B cell (primary cell): ENCODE measurements at regions not wholly inside any gene's neighbourhood (a gene's known extent, or its start where the extent isn't known, plus 50 kb on each side); places are given as distances from the start of the nearest gene placed in this dataset.
"Not testable (repeated sequence)": the region's sequence is repeated elsewhere in the genome, so short reads cannot be mapped to it uniquely, and the experiment has no call there.

Source experiments
- ATAC-seq: fragments of 200-7000 bp; cut with Tn5 transposase; one replicate; pipeline ENCODE4 v1.10.0; 2021; ENCODE audit warnings: low read depth, mild to moderate bottlenecking, moderate number of reproducible peaks, moderate library complexity
- CTCF ChIA-PET: fragments of 350-600 bp; sonication (Branson Sonifier 250); formaldehyde crosslinking; loops from one replicate; lab custom pipeline; 2021; ENCODE audit warnings: antibody characterized with exemption, inconsistent platforms; lab: Charles Lee
- POLR2A ChIA-PET: fragments of 350-600 bp; sonication (Branson Sonifier 250); formaldehyde crosslinking; loops from one replicate; lab custom pipeline; 2021; ENCODE audit warnings: antibody characterized with exemption; lab: Charles Lee
- DNase-seq: peaks from one replicate; pipeline ENCODE4 v3.0.0; 2013
- H2AFZ ChIP-seq: 2 replicates; pipeline ENCODE4 v1.6.1; 2012; ENCODE audit warnings: mild to moderate bottlenecking, low read depth, low read length; ENCODE audit not compliant: insufficient read depth, poor library complexity, severe bottlenecking
- H3K27ac ChIP-seq, 2 donors: 1 replicate in 1 of 2; 2 replicates in 1 of 2; pipeline ENCODE4 v1.5.1; 2012 to 2013; ENCODE audit warnings: low read length in 2 of 2, mild to moderate bottlenecking in 2 of 2, moderate library complexity in 1 of 2
- H3K27me3 ChIP-seq, 4 experiments: fragments of 200-600 bp in 1 of 4; sonication (generic) in 1 of 4; replicated peaks in 1 of 4; 1 replicate in 2 of 4; 2 replicates in 2 of 4; pipeline versions ENCODE4 v1.6.1 to v1.7.0; 2013 to 2016; ENCODE audit warnings: low read length in 3 of 4, mild to moderate bottlenecking in 2 of 4, mixed read lengths in 1 of 4, moderate library complexity in 1 of 4; ENCODE audit not compliant: insufficient read depth in 4 of 4, control insufficient read depth in 3 of 4; ENCODE audit errors: control extremely low read depth in 1 of 4
- H3K36me3 ChIP-seq, 2 experiments: replicated peaks in 1 of 2; 1 replicate in 1 of 2; 2 replicates in 1 of 2; pipeline versions ENCODE4 v1.6.1 to v1.7.1; 2013; ENCODE audit warnings: low read length in 1 of 2; ENCODE audit not compliant: insufficient read depth in 2 of 2, control insufficient read depth in 1 of 2; ENCODE audit errors: control extremely low read depth in 1 of 2, extremely low read depth in 1 of 2
- H3K4me1 ChIP-seq, 2 donors: fragments of 200-600 bp in 1 of 2; sonication (generic) in 1 of 2; 1 replicate in 1 of 2; 2 replicates in 1 of 2; pipeline versions ENCODE4 v1.5.1 to v1.6.1; 2013 to 2017; ENCODE audit warnings: low read length in 2 of 2; ENCODE audit not compliant: control insufficient read depth in 2 of 2, insufficient read depth in 2 of 2
- H3K4me2 ChIP-seq: replicated peaks from 2 replicates; pipeline ENCODE3; 2012; ENCODE audit warnings: mild to moderate bottlenecking, low read depth, low read length; ENCODE audit not compliant: poor library complexity, severe bottlenecking
- H3K4me3 ChIP-seq, 5 experiments: fragments of 200-600 bp in 1 of 5; sonication (generic) in 1 of 5; 1 replicate in 3 of 5; 2 replicates in 2 of 5; pipeline versions ENCODE4 v1.5.1 to v1.7.0; 2011 to 2016; ENCODE audit warnings: low read length in 4 of 5, mild to moderate bottlenecking in 4 of 5, low read depth in 2 of 5, control low read depth in 1 of 5, moderate library complexity in 1 of 5; ENCODE audit not compliant: insufficient read depth in 1 of 5; ENCODE audit errors: control extremely low read depth in 1 of 5, extremely low read depth in 1 of 5
- H3K79me2 ChIP-seq: fragments of 200-600 bp; sonication (generic); one replicate; pipeline ENCODE4 v1.6.0; 2016; ENCODE audit warnings: low read length; ENCODE audit not compliant: control insufficient read depth, insufficient read depth
- H3K9ac ChIP-seq: fragments of 200-600 bp; sonication (generic); 2 replicates; pipeline ENCODE4 v1.6.1; 2017; ENCODE audit warnings: mild to moderate bottlenecking, low read length, moderate library complexity
- H3K9me3 ChIP-seq, 3 donors: one replicate each; pipeline versions ENCODE4 v1.6.1 to v1.7.1; 2013; ENCODE audit warnings: low read length in 2 of 3; ENCODE audit not compliant: control insufficient read depth in 2 of 3, insufficient read depth in 1 of 3; ENCODE audit errors: control extremely low read depth in 1 of 3
- H4K20me1 ChIP-seq: 2 replicates; pipeline ENCODE4 v1.6.0; 2012; ENCODE audit warnings: mild to moderate bottlenecking, low read length; ENCODE audit not compliant: insufficient read depth, control insufficient read depth, poor library complexity, severe bottlenecking
- H3K27ac Mint-ChIP-seq: one replicate; pipeline ENCODE4 v1.8.0; 2021; ENCODE audit warnings: mixed read lengths
- H3K27me3 Mint-ChIP-seq: one replicate; pipeline ENCODE4 v1.8.0; 2021; ENCODE audit warnings: mixed read lengths
- H3K4me1 Mint-ChIP-seq: one replicate; pipeline ENCODE4 v1.8.0; 2021; ENCODE audit warnings: mixed read lengths
- H3K4me3 Mint-ChIP-seq: one replicate; pipeline ENCODE4 v1.8.0; 2021; ENCODE audit warnings: mixed read lengths
- H3K9me3 Mint-ChIP-seq: one replicate; pipeline ENCODE4 v1.8.0; 2022; ENCODE audit warnings: mixed read lengths; ENCODE audit not compliant: insufficient read depth
- EZH2 ChIP-seq: IDR thresholded peaks from 2 replicates; pipeline ENCODE4 v1.6.1; 2012; ENCODE audit warnings: borderline replicate concordance, low read depth, mild to moderate bottlenecking, moderate library complexity, low read length; ENCODE audit not compliant: insufficient read depth, poor library complexity, severe bottlenecking
- WGBS: methylation state at CpG from one replicate; pipeline ENCODE4 v1.1.5; 2013; ENCODE audit warnings: missing lambda C conversion rate; ENCODE audit not compliant: insufficient coverage; 5-methylcytosine and 5-hydroxymethylcytosine counted together
- intact Hi-C: fragments of 100-400 bp; cut with micrococcal nuclease; formaldehyde crosslinking; loops from one replicate; pipeline ENCODE4 v1.10.0; 2022
- TF ChIP-seq, protein P1 (sequence below): fragments of 200-600 bp; IDR thresholded peaks from one replicate; pipeline ENCODE4 v1.8.0; 2022; ENCODE audit warnings: antibody characterized with exemption, mild to moderate bottlenecking

DNA sequence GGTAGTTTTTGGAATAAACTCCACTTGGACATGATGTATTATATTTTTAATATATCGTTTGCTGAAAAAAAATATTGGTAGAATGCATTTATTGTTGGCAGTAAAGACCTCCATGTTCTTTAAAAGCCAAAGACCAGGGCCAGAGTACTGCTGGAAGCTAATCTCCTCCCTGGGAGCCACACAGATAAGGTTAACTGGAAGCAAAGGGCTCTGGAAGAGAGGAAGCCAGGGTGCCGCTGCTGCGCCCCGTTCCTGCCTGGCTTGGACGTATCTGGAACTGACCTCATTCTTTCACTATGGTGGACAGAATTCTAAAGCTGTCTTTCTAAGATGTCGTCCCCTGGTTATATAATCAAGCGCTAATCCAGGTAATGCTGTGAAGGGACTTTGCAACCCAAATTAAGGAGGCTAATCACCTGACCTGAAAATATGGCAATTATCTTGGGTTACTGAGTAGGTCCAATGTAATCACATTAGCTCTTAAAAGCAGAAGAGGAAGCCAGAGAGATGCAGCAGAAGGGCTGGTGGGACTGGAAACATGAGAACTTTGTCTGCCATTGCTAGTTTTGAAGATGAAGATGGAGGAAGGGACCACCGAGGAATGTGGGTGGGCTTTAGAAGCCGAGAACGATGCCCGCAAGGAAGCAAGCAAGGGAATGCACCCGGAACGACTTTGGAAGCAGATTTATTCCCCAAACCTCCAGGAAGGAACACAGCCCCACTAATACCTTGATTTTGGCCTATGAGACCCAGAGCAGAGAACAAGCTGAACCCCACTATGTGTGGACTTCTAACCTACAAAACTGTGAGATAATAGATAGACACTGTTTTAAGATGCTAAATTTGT lies 167.7 kb upstream of the KCNJ15 start:
- Mint-ChIP-seq H3K27me3 (peaks cover 2% of the 10 kb centered on the region), H3K9me3 (no peaks in the 10 kb centered on the region), H3K4me1 (no peaks in the 10 kb centered on the region), H3K4me3 (no peak overlapping the region), H3K27ac (no peak overlapping the region)
- Histone ChIP-seq H3K9me3 (no peaks in the 10 kb centered on the region), H2AFZ (no peak overlapping the region), H3K79me2 (no peaks in the 10 kb centered on the region), H3K4me3 (no peak overlapping the region), H3K9ac (no peak overlapping the region), H3K4me2 (no peak overlapping the region), H3K36me3 (no peaks in the 10 kb centered on the region), H3K27ac (no peak overlapping the region), H3K27me3 (no peaks in the 10 kb centered on the region), H3K4me1 (no peaks in the 10 kb centered on the region), H4K20me1 (no peaks in the 10 kb centered on the region)
- DNase-seq: no peak
- ATAC-seq: no peak
- TF ChIP-seq, protein P1, sequence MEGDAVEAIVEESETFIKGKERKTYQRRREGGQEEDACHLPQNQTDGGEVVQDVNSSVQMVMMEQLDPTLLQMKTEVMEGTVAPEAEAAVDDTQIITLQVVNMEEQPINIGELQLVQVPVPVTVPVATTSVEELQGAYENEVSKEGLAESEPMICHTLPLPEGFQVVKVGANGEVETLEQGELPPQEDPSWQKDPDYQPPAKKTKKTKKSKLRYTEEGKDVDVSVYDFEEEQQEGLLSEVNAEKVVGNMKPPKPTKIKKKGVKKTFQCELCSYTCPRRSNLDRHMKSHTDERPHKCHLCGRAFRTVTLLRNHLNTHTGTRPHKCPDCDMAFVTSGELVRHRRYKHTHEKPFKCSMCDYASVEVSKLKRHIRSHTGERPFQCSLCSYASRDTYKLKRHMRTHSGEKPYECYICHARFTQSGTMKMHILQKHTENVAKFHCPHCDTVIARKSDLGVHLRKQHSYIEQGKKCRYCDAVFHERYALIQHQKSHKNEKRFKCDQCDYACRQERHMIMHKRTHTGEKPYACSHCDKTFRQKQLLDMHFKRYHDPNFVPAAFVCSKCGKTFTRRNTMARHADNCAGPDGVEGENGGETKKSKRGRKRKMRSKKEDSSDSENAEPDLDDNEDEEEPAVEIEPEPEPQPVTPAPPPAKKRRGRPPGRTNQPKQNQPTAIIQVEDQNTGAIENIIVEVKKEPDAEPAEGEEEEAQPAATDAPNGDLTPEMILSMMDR: no peak
- no peak for TF ChIP-seq EZH2
- ChIA-PET POLR2A (no interaction called here), CTCF (no interaction called here)
- intact Hi-C loops: no loop called here
- 98% methylated on average over 7 of the region's 13 CpGs for WGBS

GRCh38 chr21:38089763-38090046 lies 167.1 kb upstream of the KCNJ15 start:
- Histone ChIP-seq H3K4me1 (no peaks in the 10 kb centered on the region), H3K27me3 (no peaks in the 10 kb centered on the region), H3K27ac (no peak overlapping the region), H2AFZ (no peak overlapping the region), H3K9me3 (no peaks in the 10 kb centered on the region), H3K79me2 (no peaks in the 10 kb centered on the region), H3K4me2 (no peak overlapping the region), H3K4me3 (no peak overlapping the region), H3K9ac (no peak overlapping the region), H3K36me3 (no peaks in the 10 kb centered on the region), H4K20me1 (no peaks in the 10 kb centered on the region)
- Mint-ChIP-seq H3K27me3 (peaks cover 6% of the 10 kb centered on the region), H3K27ac (no peak overlapping the region), H3K9me3 (peaks cover 3% of the 10 kb centered on the region), H3K4me3 (no peak overlapping the region), H3K4me1 (no peaks in the 10 kb centered on the region)
- intact Hi-C loops: no loop called here
- DNase-seq: no peak
- POLR2A ChIA-PET: no interaction called here
- CTCF ChIA-PET: no interaction called here
- ATAC-seq: no peak
- no peak for TF ChIP-seq EZH2
- TF ChIP-seq, protein P1: no peak
- WGBS: 58% methylated on average over 2 of the region's 6 CpGs

- H3K27me3 ChIP-seq, H3K9me3 ChIP-seq, H3K27ac Mint-ChIP-seq, DNase-seq, ATAC-seq, H3K36me3 ChIP-seq, H3K79me2 ChIP-seq, intact Hi-C loops, H2AFZ ChIP-seq, CTCF ChIA-PET, H3K27ac ChIP-seq, H3K9me3 Mint-ChIP-seq, H3K9ac ChIP-seq, H4K20me1 ChIP-seq, POLR2A ChIA-PET, H3K4me3 Mint-ChIP-seq, H3K4me1 Mint-ChIP-seq, H3K4me2 ChIP-seq, H3K4me1 ChIP-seq, H3K27me3 Mint-ChIP-seq, H3K4me3 ChIP-seq: not testable (repeated sequence)
- WGBS: no CpG with 5 or more reads among the region's 2 CpGs
These were observed 165.7 kb upstream of the KCNJ15 start for GRCh38 chr21:38091061-38091460.
